Heart left ventricle (tissue), 16 donors: ENCODE measurements at regions not wholly inside any gene's neighbourhood (a gene's known extent, or its start where the extent isn't known, plus 50 kb on each side); places are given as distances from the start of the nearest gene placed in this dataset.

ENCODE experiments used
- ATAC-seq, 4 donors: fragments of 200-7000 bp; cut with Tn5 transposase; one replicate each; pipeline ENCODE4 v1.9.1; 2020 to 2022; ENCODE audit warnings: moderate library complexity in 4 of 4, mild to moderate bottlenecking in 3 of 4, moderate number of reproducible peaks in 1 of 4
- DNase-seq, 5 donors: peaks; one replicate each; pipeline ENCODE4 v3.0.0-alpha.2; 2020
- H3K27ac ChIP-seq, 12 donors: fragments of 200-600 bp; sonication (generic) in 4 of 12; one replicate each; pipeline versions ENCODE4 v1.5.0 to v1.8.0; 2016 to 2022; ENCODE audit warnings: mild to moderate bottlenecking in 2 of 12
- H3K27me3 ChIP-seq, 9 donors: fragments of 200-600 bp; sonication (generic) in 2 of 9; one replicate each; pipeline versions ENCODE4 v1.5.1 to v1.8.0; 2016 to 2022; ENCODE audit warnings: mild to moderate bottlenecking in 3 of 9
- H3K36me3 ChIP-seq, 9 donors: fragments of 200-600 bp; sonication (generic) in 2 of 9; one replicate each; pipeline versions ENCODE4 v1.5.0 to v1.8.0; 2018 to 2022; ENCODE audit warnings: mild to moderate bottlenecking in 2 of 9
- H3K4me1 ChIP-seq, 12 donors: fragments of 200-600 bp; sonication (generic) in 4 of 12; one replicate each; pipeline versions ENCODE4 v1.5.0 to v1.8.0; 2016 to 2022; ENCODE audit warnings: mild to moderate bottlenecking in 3 of 12
- H3K4me3 ChIP-seq, 12 donors: fragments of 200-600 bp; sonication (generic) in 4 of 12; one replicate each; pipeline versions ENCODE4 v1.5.0 to v1.8.0; 2017 to 2022; ENCODE audit warnings: mild to moderate bottlenecking in 9 of 12, moderate library complexity in 4 of 12
- H3K9me3 ChIP-seq, 12 donors: fragments of 200-600 bp; sonication (generic) in 4 of 12; one replicate each; pipeline versions ENCODE4 v1.5.0 to v1.8.0; 2016 to 2022; ENCODE audit warnings: mild to moderate bottlenecking in 1 of 12
- CTCF ChIP-seq, 12 donors: fragments of 200-600 bp; sonication (generic) in 4 of 12; IDR thresholded peaks; one replicate each; pipeline versions ENCODE4 v1.5.0 to v1.8.0; 2018 to 2022; ENCODE audit warnings: antibody characterized with exemption in 12 of 12, mild to moderate bottlenecking in 5 of 12
- POLR2A ChIP-seq, 2 donors: fragments of 450-650 bp; IDR thresholded peaks; one replicate each; pipeline ENCODE4 v1.6.1; 2017; ENCODE audit warnings: antibody characterized with exemption in 2 of 2, mild to moderate bottlenecking in 2 of 2, moderate library complexity in 2 of 2
- WGBS, 4 donors: extraction: QIAGEN DNeasy Blood & Tissue Kit in 2 of 4; methylation state at CpG; one replicate each; pipeline versions ENCODE4 v1.1.5 to v1.1.7; 2013 to 2018; 5-methylcytosine and 5-hydroxymethylcytosine counted together
- intact Hi-C, 10 donors: fragments of 100-400 bp; cut with DNase I; formaldehyde crosslinking; loops; one replicate each; pipeline versions ENCODE4 v1.11.1 to v1.14.2; 2022
- donor health status: ischemic (EF 13 %, LVEDD 7.1; RV severe dilation, severe dysfunction).
- donor health status: healthy with polysubstance abuse.
- donor health status: DM: no; HTN: yes; CAD: no.
- donor health status: DM: no; HTN: no; CAD: no.
- donor health status: ischemic (EF 25% LVEDD 6.9; RV normal size, moderate dysfunction).
- donor health status: ischemic (EF 25% LVEDD 5.7; RV mildly dilated, moderate dysfunction).
- donor health status: healthy.
- donor health status: DM: yes; HTN: yes; CAD: no.
- donor health status: ischemic (EF 35%, LVEDD 5.7; RV mildly dilated, moderate dysfunction).
- donor health status: nonischemic (EF 11% LVEDD 7.7; RV severe dilation, severe dysfunction).
- donor health status: DM: yes; HTN: yes; CAD: no.
- donor health status: PGD.
- donor health status: ischemic (EF 29% LVEDD 5.4; RV normal size, mild dysfunction).
- donor health status: nonischemic (EF 23%, LVEDD 6.1; RV moderate dilation, normal function).

- H3K36me3 ChIP-seq = no peaks in the 10 kb centered on the region
- intact Hi-C loops = no loop called here
- ATAC-seq (no peak), DNase-seq (no peak)
- WGBS, 4 donors = 79 to 97% (median 84%) methylated on average over 3 of the region's 3 CpGs
- no peaks in the 10 kb centered on the region for H3K4me1 ChIP-seq
- H3K27me3 ChIP-seq = no peaks in the 10 kb centered on the region
- peaks cover 0 to 35% (median 14%) of the 10 kb centered on the region in 12 donors for H3K9me3 ChIP-seq
- H3K4me3 ChIP-seq = no peak overlapping the region
- TF ChIP-seq CTCF (IDR thresholded peaks at IDR 0.05) (no peak), POLR2A (IDR thresholded peaks at IDR 0.05) (no peak)
- H3K27ac ChIP-seq = no peak overlapping the region
Measured at GRCh38 chr3:127115691-127116351, 77.1 kb upstream of the PRR23E start.

- ATAC-seq (no peak), DNase-seq (no peak)
- Histone ChIP-seq H3K9me3 (peaks cover 0 to 9% (median 0%) of the 10 kb centered on the region in 12 donors), H3K4me3 (no peak overlapping the region), H3K27ac (no peak overlapping the region), H3K27me3 (no peaks in the 10 kb centered on the region), H3K4me1 (no peaks in the 10 kb centered on the region), H3K36me3 (no peaks in the 10 kb centered on the region)
- WGBS, 4 donors = 86 to 92% (median 89%) methylated on average over 3 of the region's 3 CpGs
- intact Hi-C loops = no loop called here
- TF ChIP-seq POLR2A (IDR thresholded peaks at IDR 0.05) (no peak), CTCF (IDR thresholded peaks at IDR 0.05) (no peak)
Measured at GRCh38 chr3:127118366-127118765, 74.6 kb upstream of the PRR23E start.

- ATAC-seq (no peak), DNase-seq (no peak)
- no peaks in the 10 kb centered on the region for H3K27me3 ChIP-seq
- peaks cover 0 to 6% (median 0%) of the 10 kb centered on the region in 12 donors for H3K9me3 ChIP-seq
- H3K4me3 ChIP-seq = no peak overlapping the region
- intact Hi-C loops = no loop called here
- H3K36me3 ChIP-seq = no peaks in the 10 kb centered on the region
- no peaks in the 10 kb centered on the region for H3K4me1 ChIP-seq
- WGBS, 4 donors = 66 to 80% (median 73%) methylated on average over 5 of the region's 5 CpGs
- no peak overlapping the region for H3K27ac ChIP-seq
- TF ChIP-seq CTCF (IDR thresholded peaks at IDR 0.05) = no peak
- TF ChIP-seq POLR2A (IDR thresholded peaks at IDR 0.05) = no peak
Measured at GRCh38 chr3:127119693-127120464, 73.1 kb upstream of the PRR23E start.

GRCh38 chr3:127120851-127121647, 71.9 kb upstream of the PRR23E start:
- no peak for ATAC-seq
- WGBS, 4 donors = 86 to 93% (median 88%) methylated on average over 13 of the region's 13 CpGs
- no peak overlapping the region for H3K4me3 ChIP-seq

More at GRCh38 chr3:127120851-127121647, 71.9 kb upstream of the PRR23E start:
- Histone ChIP-seq H3K9me3 (peaks cover 0 to 6% (median 0%) of the 10 kb centered on the region in 12 donors), H3K27ac (no peak overlapping the region), H3K36me3 (no peaks in the 10 kb centered on the region), H3K27me3 (peaks cover 0 to 5% (median 0%) of the 10 kb centered on the region in 9 donors), H3K4me1 (no peaks in the 10 kb centered on the region)
- no peak for TF ChIP-seq POLR2A (IDR thresholded peaks at IDR 0.05)
- no peak for TF ChIP-seq CTCF (IDR thresholded peaks at IDR 0.05)
- intact Hi-C loops = no loop called here
- DNase-seq = no peak
